NCI-H1092 treated with DMSO at 0.1 percent for 48 hours (cell line): ENCODE measurements at regions not wholly inside any gene's neighbourhood (a gene's known extent, or its start where the extent isn't known, plus 50 kb on each side); places are given as distances from the start of the nearest gene placed in this dataset.
"Not testable (repeated sequence)": the region's sequence is repeated elsewhere in the genome, so short reads cannot be mapped to it uniquely, and the experiment has no call there.

Experiments used
- DNase-seq: peaks from one replicate; lab custom pipeline; 2025; lab: John Stamatoyannopoulos, UW

DNA sequence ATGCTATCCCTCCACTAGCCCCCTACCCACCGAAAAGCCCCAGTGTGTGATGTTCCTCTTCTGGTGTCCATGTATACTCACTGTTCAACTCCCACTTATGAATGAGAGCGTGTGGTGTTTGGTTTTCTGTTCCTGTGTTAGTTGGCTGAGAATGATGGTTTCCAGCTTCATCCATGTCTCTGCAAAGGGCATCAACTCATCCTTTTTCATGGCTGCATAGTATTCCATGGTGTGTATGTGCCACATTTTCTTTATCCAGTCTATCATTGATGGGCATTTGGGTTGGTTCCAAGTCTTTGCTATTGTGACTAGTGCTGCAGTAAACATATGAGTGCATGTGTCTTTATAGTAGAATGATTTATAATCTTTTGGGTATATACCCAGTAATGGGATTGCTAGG, 599.3 kb upstream of the B3GAT1 start:
- not testable (repeated sequence) for DNase-seq

DNA sequence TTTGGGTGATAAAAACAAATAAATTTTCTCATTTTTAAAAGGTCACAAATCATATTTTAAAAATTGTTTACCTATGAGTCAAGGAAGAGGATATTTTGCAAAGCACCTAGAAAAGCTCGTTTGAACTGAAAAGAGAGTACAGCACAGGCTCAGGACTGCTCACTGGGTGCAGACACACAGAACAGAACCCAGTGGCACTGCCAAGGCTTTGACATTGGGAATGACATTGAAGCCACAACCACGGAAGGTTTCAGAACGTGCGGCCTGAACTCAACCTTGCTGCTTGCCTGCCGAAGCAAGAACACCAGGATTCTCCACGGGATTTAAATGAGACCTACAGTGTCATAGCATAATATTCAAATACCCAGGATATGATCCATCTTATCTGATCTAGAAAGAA, 597.1 kb upstream of the B3GAT1 start:
- no peak for DNase-seq

DNA sequence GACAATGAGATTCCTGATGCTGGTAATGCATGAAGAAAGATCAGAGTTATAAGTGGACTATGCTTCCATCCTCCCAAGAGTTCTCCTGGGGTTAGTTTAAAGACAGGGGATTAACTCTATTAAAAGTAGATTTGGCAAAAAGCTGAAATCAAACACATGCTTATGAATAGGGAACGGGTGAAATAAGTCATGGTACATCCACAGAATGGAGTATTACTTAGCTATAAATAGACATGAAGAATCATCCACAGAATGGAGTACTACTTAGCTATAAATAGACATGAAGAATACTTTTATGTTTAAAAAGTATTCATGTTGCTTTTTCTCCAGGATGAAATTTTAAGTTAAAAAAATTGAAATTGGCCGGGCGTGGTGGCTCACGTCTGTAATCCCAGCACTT, 596.4 kb upstream of the B3GAT1 start:
- DNase-seq = no peak

DNA sequence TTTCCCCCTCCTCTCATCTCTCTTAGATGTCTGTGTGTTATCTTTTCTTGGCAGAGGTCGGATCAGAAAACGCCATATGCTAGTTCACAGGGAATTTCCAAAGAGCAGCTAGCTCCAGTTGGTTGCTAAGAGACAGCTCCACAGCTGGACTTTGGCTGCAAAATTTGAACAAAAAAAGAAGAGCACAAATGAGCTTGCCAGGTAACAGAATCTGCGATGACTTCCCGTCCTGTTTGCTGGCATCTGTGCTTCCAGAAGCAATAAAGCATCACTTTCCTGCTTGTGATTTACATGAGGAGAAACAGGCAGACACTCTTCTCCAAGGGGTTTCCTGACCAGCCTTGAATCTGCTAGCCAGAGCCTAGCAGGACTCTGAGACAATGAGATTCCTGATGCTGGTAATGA, 596.0 kb upstream of the B3GAT1 start:
- peak; percentile 76 for DNase-seq

DNA sequence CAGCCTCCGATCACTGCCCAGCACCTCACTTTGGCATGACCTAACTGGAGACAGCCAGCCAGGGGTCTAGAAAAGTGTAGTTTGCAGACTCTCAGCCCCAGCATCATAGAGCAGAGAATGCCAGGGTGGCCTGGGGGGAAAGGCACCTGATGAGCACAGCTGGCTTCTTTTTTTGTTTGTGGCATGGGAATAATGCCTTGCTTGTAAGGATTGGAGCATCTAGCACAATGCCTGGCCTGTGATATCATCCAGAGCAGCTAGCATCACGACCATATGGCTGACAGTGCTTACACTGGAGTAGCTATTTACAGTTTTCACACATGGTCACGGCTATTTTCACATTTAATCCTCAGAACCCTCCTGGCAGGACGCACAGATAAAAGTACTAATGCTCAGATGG, 594.8 kb upstream of the B3GAT1 start:
- DNase-seq = no peak

DNA sequence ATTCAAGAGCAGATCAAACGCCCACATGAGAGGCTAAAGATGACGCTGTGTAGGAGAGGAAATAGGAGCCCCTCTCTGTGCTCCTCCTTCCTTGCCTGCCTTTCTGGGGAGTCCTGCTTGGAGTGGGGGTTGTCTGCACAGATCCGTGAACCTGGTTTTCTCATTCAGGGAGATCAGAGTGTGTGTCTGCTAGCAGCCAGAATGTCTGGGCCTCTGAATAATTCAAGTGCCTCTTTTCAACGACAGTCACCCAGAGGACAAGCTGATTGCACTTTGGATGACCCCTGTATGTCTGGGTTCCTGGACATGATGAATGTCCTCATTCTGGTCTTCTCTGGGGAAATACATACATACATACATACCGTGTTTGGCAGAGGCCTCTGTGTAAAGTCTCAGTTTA, 592.5 kb upstream of the B3GAT1 start:
- DNase-seq = peak; percentile 71

DNA sequence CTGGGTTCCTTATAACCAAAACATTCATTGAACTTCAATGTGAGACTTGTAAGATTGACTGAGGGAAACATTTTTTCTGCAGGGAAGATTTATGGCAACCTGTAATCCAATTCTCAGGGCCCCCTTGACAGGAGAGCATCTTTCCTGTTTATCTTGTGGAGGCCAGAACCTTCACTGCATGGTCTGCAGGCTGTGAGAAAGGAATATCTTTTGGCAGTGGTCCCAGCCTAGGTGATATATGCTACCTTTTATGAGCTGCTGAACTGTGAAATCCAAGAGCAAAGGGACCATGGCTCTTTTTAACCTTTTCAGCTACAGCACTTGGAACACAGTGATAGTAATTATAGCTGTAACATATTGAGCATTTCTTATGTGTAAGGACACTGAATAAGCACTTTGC, 590.2 kb upstream of the B3GAT1 start:
- peak; percentile 44 for DNase-seq

DNA sequence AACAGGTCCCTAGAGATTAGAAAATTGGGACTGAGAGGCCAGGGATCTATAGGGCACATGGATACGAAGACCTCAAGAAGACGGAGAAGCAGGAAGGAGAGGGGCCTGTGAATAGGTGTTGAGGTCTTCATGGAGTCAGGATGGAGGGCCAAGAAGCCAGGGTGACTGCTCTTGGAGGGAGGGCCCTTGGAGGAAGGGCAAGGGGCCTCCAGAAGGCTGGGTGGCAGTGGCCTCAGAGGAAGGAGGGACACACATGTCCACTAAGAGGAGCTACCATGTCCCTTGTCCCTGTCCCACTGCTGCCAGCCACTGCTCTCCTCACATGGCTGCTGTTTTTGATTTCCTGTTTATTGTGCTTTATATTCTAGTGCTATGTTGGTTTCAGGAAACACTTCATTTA, 589.5 kb upstream of the B3GAT1 start:
- DNase-seq = no peak

DNA sequence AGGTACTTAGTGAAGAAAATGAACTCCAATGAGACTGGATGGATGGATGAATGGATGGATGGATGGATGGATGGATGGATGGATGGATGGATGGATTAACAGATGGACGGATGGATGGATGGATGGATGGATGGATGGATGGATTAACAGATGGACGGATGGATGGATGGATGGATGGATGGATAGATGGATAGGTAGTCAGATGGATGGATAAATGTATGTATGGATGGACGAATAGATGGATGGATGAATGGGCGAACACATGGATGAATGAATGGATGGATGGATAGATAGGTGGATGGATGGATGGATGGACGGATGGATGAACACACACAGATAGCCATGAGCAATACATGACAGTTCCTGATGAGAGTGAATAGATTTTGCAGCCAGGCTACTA, 589.0 kb upstream of the B3GAT1 start:
- not testable (repeated sequence) for DNase-seq

DNA sequence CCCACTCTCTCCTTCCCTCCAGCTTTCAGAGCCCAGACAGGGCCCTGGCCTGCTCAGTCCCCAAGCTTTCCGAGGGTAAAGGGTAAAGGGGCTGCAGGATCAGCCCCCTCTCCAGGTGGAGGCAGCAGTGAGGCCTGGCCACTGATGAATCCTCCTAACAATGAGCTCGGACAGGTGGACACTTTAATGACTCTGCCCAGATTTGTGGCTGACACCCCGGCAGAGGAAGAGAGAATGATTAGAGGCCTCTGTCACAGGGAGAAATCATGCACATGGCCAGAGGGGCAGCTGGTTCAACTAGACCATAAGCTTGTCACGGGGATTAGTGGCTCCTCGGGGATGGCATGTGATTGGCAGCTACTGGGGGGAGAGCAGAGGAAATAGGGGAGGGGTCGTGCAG, 587.5 kb upstream of the B3GAT1 start:
- DNase-seq = no peak

DNA sequence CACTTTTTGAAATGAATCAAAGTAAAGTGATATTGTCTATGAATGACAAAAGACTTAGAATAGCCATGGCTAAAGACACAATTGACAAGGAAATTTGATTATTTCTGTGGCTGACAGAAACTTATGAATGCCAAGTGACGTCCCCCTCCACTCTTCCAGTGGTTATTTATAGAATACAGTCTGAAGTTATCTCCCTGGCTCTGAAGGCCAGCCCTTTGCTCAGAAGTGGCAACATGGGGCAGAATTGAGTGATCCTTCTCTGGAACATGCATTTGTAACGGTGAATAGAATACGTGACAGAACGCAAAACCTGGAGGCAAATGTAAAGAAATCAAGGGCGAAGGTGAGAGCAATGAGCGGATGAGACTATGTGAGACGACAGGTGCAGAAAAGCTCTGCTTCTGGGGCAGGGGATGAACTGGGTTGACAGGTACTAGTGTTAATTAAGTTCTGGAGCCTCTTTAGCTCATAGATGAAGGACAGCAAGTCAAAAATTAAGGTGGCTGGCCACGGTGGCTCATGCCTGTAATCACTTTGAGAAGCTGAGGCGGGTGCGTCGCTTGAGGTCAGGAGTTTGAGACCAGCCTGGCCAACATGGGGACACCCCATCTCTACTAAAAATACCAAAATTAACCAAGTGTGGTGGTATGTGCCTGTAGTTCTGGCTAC, 585.7 kb upstream of the B3GAT1 start:
- no peak for DNase-seq

DNA sequence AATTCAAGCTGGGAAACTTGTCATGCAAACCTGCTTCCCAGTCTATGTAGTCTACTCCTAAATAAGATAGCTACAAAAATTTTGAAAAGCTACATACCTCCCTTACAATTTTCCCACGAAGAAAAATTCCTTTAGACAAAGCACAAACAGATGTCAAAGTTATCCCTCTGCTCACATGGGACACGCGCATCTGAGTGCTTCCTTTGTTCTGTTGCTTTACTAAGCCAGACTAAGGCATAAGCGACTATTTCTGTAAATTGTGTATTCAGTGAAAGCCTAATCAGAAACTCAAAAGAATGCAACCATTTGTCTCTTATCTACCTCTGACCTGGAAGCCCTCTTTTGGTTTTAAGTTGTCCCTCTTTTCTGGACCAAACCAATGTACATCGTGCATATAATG, 583.7 kb upstream of the B3GAT1 start:
- DNase-seq = no peak

DNA sequence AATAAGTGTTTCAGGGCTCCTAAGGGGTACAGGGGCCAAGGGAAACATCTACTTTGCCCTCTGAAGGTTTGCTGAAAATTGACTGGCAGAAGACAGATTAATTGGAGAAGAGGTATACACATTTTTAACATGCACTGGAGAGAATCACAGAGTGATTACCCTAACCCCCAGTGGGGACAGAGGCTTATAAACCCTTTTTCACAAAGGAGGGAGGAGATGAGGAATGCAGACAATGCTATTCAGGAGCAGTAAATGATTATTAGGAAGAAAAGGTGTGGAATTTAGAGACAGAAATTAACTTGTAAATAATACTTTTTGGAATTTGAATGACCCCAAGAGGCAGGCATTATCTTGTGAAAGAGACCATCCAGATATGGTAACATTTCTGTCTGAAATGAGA, 582.4 kb upstream of the B3GAT1 start:
- no peak for DNase-seq

DNA sequence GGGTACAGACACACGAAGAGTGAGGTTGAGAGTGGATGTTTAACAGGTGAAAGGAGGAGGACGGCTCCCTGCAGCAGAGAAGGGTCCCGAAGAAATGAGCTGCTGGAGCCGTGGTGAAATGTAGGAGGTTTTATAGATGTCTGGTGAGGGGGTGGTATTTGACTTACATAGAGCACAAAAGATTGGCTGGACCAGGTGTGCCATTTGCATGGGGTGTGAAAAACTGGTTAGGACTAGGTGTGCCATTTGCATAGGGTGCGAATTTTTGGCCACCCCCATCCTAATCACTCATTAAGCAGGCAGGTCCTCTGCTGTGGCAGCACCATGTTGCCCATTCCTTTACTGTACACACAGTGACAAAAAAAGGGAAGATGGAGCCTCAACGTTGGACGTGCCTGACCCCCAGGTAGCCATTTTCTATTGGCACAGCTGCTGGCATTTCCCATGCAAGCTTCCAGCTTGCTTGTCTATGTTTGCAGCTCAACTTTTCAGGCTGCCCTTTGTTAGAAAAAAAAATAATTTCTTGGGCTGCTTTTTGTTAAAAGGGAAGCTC, 581.7 kb upstream of the B3GAT1 start:
- DNase-seq = no peak

DNA sequence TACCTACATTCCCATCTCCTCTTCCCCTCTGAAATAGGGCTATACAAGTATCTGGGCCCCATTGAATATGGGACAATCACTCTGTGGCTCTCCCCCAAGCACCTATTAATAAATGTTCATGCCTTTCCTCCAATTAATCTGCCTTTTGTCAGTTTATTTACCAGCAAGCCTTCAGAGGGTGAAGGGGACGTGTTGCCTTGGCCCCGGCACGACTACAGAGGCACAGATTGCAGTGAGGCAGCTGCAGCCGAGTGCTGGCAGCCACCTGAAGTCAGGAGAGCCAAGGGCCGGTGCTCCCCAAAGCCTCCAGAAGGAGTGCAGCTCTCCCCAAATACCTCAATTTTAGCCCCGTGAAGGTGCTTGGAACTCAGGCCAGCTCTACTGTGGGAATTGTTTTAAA, 580.9 kb upstream of the B3GAT1 start:
- no peak for DNase-seq

DNA sequence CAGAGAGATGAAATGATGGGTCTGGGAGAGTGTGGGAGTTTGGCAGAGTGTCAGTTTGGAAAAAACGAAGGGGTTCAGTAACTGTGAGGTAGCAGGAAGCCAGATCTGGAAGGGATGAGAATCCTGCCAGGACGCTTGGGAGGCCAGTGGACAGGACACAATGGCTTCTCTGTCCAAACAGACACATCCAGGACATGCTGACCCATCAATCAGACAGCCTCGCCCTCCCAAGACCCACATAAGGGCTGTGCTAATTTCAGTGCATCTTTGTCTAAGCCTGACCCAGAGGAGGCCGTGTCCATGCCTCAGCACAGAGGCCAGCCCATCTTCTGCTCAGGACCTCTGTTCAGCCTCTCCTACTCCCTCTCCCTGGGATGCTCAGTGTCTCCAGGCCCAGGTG, 576.5 kb upstream of the B3GAT1 start:
- no peak for DNase-seq

DNA sequence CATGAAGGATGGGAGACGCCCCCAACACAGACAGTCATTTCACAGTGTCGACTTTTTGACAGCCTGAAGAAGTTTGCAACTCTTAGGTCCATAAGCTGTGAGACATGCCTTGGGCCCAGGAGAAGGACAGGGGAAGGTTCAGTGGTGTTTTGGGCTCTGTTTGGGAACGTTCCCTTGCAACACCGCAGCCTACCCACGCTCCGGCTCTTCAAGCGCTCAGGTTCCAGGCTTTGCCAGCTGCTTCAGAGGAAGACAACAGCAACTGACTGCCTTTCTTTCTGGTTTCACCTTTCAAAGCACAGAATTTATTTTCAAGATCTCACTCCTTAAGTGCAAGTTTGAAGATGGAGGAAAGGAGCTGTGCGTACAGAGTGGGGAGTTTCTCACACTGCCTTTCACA, 575.8 kb upstream of the B3GAT1 start:
- no peak for DNase-seq

DNA sequence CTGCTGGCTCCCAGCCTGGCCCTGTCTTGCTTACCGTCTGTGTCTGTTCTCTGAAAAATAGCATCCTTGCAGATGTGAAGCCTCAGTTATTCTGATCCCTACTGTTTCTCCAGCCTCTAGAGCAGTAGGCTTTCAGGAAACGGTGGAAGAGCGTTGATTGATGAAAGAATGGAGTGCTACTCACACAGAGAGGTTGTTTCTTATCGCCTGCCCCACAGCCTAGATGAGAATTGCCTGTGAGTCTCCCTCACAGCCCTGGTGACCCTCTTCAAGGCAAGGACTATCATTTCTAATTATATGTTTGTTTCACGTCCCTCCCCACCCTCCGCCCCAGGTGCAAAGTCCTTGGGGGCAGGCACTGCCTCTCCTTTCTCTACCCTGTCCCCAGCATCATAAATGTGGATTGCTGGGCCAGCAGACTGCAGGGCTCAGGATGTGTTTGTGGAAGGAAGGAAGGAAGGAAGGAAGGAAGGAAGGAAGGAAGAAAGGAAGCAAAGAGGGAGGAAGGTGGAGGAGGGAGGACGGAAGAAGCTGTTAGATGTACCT, 575.3 kb upstream of the B3GAT1 start:
- DNase-seq = no peak

DNA sequence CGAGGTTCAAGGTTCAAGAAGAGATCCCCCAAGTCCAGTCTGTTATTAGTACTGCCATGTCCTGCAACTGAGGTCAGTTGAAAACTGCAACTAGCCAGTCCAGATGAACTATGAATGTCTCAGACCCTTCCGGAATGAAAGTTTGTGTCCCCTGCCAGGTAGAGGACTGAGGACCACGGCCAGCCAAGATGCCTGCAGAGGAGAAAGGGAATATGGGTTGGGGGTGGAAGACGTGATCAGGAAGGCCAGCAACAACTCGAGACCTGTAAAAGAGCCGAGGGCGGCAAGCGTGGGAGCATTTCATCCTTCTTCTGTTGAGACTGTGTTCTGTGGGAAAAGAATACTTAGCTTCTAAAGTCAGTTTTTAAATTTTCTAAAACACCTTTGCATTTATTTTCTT, 572.4 kb upstream of the B3GAT1 start:
- no peak for DNase-seq

DNA sequence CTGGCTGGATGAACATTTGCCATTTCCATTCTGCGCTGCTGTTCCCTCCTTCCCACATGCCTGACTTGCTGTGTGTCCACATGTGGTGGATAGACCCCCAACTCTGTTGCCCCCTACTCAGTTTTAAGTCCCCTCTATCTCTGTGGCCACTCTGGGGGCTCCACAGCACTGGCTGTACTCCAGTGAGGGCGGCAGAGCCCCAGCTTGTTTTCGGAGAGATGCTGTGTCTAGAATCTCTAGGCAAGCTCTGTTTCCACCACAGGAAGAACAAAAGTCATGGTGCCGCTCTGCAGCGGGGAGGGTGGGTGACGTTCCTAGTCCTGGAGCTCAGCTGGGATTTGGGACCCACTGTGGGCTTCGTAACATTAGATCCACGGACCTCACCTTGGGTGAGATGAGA, 570.4 kb upstream of the B3GAT1 start:
- DNase-seq = not testable (repeated sequence)

DNA sequence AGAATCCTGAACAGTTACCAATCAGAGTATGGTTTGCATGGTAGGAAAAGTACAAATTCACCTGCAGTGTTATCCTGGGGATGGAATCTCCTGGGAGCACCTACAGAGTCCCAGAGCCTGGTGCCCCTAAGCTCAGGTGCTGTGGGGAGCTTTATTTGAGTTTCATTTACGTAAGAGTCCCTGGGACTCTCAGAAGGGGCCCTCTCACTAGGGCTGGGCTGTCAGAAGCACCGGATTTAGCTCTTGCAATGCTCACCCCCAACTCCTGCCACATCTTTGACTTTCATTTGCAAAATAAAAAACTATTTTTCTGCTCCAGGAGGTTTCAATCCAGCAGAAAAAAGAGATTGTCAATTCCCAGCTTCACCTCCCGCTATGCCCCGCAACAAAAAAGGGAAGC, 569.8 kb upstream of the B3GAT1 start:
- DNase-seq = no peak

DNA sequence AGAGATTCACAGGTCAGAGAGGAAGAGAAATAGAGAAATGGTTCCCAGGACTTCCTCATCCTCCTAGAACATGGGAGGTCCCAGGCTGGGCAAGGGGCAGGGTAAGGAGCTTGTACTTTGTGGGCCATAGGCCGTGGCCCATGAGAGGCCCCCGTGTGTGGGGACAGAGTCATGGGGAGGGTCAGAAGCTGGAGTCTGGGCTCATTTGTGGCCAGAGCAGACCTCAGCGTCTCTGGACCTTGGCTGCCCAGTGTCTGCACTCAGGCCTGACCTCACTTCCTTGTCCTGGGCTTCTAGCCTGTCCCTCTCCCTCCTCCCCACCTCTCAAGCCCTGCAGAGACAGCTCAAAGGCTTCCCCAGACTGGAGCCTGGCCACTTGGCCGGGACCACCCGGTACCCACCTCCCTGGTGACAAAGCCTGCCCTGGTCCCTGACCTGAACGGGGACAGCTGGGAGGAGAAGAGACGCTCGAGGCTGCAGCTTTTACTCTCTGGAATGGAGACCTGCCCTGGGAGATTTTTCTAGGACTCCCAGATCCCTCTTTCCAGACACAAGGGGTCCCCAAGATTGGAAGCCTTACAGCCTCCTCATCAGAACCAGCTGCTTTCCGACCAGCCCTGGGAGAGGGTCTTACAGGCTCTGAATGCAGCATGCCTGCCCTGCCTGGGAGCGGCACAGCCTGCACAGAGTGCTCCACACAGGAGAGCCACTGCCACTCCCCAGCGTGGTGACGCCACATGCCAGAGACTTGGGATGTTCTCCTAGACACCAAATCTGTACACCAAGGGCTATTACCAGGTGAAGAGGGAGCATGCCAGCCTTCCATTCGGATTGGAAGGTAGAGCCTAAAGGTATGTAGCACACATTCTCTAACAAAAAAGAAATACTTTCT, 569.0 kb upstream of the B3GAT1 start:
- DNase-seq = no peak

DNA sequence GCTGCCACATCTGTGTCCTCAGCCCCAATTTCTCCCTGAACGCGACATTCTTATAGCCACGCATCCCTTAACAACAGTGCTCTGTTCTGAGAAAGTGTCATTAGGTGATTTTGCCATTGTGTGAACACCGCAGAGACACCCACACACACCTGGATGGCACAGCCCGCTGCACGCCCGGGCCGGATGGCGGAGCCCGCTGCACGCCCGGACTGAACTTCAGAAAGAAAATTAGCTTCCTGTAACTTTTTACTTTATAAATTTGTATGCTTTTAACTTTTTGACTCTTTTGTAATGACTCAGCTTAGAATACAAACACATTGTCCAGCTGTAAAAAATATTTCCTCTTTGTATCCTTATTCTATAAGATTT, 567.0 kb upstream of the B3GAT1 start:
- not testable (repeated sequence) for DNase-seq
